Activated naive CD4-positive, alpha-beta T cell treated with anti-CD3 and anti-CD28 coated beads, Interleukin-2, amount 50 U/mL, for 24 hours (primary cell): ENCODE measurements at regions not wholly inside any gene's neighbourhood (a gene's known extent, or its start where the extent isn't known, plus 50 kb on each side); places are given as distances from the start of the nearest gene placed in this dataset.

Source experiments
- H3K27ac Mint-ChIP-seq: one replicate; pipeline ENCODE4 v1.8.0; 2021; ENCODE audit warnings: mild to moderate bottlenecking, mixed read lengths
- H3K27me3 Mint-ChIP-seq: one replicate; pipeline ENCODE4 v1.8.0; 2021; ENCODE audit warnings: mixed read lengths
- H3K36me3 Mint-ChIP-seq: one replicate; pipeline ENCODE4 v1.8.0; 2021; ENCODE audit warnings: mixed read lengths
- H3K4me1 Mint-ChIP-seq: one replicate; pipeline ENCODE4 v1.8.0; 2021; ENCODE audit warnings: mixed read lengths
- H3K4me3 Mint-ChIP-seq: one replicate; pipeline ENCODE4 v1.8.0; 2021; ENCODE audit warnings: mild to moderate bottlenecking, mixed read lengths
- H3K9me3 Mint-ChIP-seq: one replicate; pipeline ENCODE4 v1.8.0; 2021; ENCODE audit warnings: mixed read lengths

DNA sequence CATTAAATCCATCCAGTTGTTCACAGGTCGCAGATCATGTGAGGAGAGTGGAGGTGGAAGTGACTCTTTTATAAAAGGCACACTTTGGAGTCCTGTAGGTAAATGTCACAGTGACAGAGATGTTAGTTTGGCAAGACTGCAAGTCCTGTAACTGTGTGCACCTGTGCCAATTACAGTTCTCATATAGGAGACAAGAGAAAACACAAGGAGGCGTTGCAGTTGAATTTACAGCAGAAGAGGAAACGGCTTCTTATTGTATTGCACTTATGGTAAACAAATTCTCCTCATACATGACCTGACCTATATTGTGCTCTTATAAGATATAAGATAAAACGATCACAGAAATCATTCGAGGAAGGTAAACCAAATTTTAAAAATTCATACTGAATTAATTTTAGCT, 732.8 kb upstream of the SLC10A2 start:
- H3K27me3 Mint-ChIP-seq: no peaks in the 10 kb centered on the region
- no peaks in the 10 kb centered on the region for H3K36me3 Mint-ChIP-seq
- no peaks in the 10 kb centered on the region for H3K9me3 Mint-ChIP-seq

GRCh38 chr13:103795892-103796478, 729.8 kb upstream of the SLC10A2 start:
- no peak overlapping the region for H3K27ac Mint-ChIP-seq
- no peak overlapping the region for H3K4me3 Mint-ChIP-seq
- no peaks in the 10 kb centered on the region for H3K9me3 Mint-ChIP-seq
- no peaks in the 10 kb centered on the region for H3K36me3 Mint-ChIP-seq
- no peaks in the 10 kb centered on the region for H3K27me3 Mint-ChIP-seq
- no peaks in the 10 kb centered on the region for H3K4me1 Mint-ChIP-seq

More for the DNA sequence above, 732.8 kb upstream of the SLC10A2 start:
- Mint-ChIP-seq H3K27ac (no peak overlapping the region), H3K4me1 (no peaks in the 10 kb centered on the region), H3K4me3 (no peak overlapping the region)

DNA sequence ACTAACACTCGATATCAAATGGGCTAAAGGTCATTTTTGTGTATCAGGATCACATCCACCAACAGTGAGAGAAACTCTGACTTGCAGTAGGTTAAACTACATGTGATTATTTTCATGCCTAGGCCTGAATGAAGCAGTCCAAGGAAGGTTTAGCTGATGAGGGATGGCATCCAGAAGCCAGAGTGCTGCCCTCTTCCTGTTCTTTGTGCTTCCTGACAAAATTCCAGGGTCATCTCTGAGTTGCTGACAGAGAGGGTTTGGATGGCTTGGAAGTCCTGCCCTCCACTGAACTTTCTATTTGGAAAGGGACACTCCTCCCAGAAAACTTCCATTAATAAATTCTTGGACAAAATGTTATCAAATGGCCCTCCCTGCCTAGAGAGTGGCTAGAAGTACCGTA, 728.3 kb upstream of the SLC10A2 start:
- H3K27ac Mint-ChIP-seq: no peak overlapping the region
- no peaks in the 10 kb centered on the region for H3K27me3 Mint-ChIP-seq
- H3K4me3 Mint-ChIP-seq: no peak overlapping the region
- H3K4me1 Mint-ChIP-seq: no peaks in the 10 kb centered on the region
- H3K36me3 Mint-ChIP-seq: no peaks in the 10 kb centered on the region
- H3K9me3 Mint-ChIP-seq: no peaks in the 10 kb centered on the region

DNA sequence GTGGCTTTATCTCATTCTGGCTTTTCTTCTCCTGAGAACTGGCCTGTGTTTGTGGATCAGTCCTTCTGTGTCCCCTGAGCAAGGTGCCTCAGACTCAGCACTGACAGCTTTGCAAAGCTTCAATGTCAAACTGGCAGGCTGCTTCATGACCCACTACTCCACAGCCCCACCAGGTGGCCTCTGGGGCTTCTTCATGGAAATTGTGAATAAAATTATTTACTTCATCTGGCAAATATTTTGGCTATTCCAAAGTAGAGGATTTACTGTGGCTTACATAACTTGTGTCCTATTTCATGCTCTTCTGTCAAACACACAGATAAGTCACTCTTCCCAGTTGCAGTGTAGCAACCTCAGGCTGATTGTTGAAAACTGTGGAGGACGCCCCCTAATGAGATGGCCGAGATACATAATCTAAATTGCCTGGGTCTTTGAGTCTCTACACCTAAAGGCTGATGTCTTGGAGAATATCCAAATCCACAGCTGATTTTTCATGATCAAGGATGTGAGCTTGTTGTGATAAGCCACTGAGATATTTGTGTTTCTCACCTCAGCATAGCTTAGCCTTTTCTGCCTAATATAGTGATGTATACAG, 721.9 kb upstream of the SLC10A2 start:
- no peaks in the 10 kb centered on the region for H3K27me3 Mint-ChIP-seq
- H3K9me3 Mint-ChIP-seq: no peaks in the 10 kb centered on the region

GRCh38 chr13:103772576-103772975, 706.4 kb upstream of the SLC10A2 start:
- no peak overlapping the region for H3K4me3 Mint-ChIP-seq
- no peaks in the 10 kb centered on the region for H3K4me1 Mint-ChIP-seq
- H3K27ac Mint-ChIP-seq: no peak overlapping the region
- no peaks in the 10 kb centered on the region for H3K36me3 Mint-ChIP-seq
- no peaks in the 10 kb centered on the region for H3K27me3 Mint-ChIP-seq
- H3K9me3 Mint-ChIP-seq: peaks cover 9% of the 10 kb centered on the region

More for the DNA sequence above, 721.9 kb upstream of the SLC10A2 start:
- no peaks in the 10 kb centered on the region for H3K36me3 Mint-ChIP-seq
- no peak overlapping the region for H3K4me3 Mint-ChIP-seq
- no peaks in the 10 kb centered on the region for H3K4me1 Mint-ChIP-seq
- H3K27ac Mint-ChIP-seq: no peak overlapping the region

DNA sequence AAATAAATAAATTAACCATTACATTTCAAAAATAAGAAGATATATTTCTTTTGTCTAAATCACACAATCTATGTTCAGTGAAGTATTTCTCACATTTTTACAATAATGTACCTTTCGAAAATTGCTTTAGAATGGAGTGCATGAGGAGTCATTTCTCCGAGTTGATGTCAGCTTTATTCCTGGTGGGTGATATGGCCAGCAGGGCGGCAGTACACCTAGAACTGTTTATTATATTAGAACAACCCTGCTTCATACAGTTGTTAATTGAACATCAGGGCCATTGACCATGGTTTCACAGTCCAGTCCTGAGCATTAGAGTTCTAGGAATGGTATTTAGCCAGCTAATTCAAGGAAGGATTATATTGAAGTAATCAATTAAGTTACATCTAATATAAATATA, 696.3 kb upstream of the SLC10A2 start:
- no peaks in the 10 kb centered on the region for H3K27me3 Mint-ChIP-seq
- H3K4me3 Mint-ChIP-seq: no peak overlapping the region
- H3K36me3 Mint-ChIP-seq: no peaks in the 10 kb centered on the region
- no peaks in the 10 kb centered on the region for H3K4me1 Mint-ChIP-seq
- no peaks in the 10 kb centered on the region for H3K9me3 Mint-ChIP-seq
- no peak overlapping the region for H3K27ac Mint-ChIP-seq

- Mint-ChIP-seq H3K4me3 (no peak overlapping the region), H3K36me3 (no peaks in the 10 kb centered on the region), H3K27me3 (no peaks in the 10 kb centered on the region), H3K27ac (no peak overlapping the region), H3K4me1 (no peaks in the 10 kb centered on the region), H3K9me3 (no peaks in the 10 kb centered on the region)
These were observed 693.1 kb upstream of the SLC10A2 start for GRCh38 chr13:103759361-103759760.

GRCh38 chr13:103758222-103758621, 692.0 kb upstream of the SLC10A2 start:
- H3K27ac Mint-ChIP-seq: no peak overlapping the region
- H3K4me1 Mint-ChIP-seq: no peaks in the 10 kb centered on the region
- no peaks in the 10 kb centered on the region for H3K36me3 Mint-ChIP-seq
- no peaks in the 10 kb centered on the region for H3K27me3 Mint-ChIP-seq
- no peak overlapping the region for H3K4me3 Mint-ChIP-seq
- H3K9me3 Mint-ChIP-seq: no peaks in the 10 kb centered on the region

- Mint-ChIP-seq H3K4me3 (no peak overlapping the region), H3K4me1 (no peaks in the 10 kb centered on the region), H3K27me3 (no peaks in the 10 kb centered on the region), H3K9me3 (no peaks in the 10 kb centered on the region), H3K36me3 (no peaks in the 10 kb centered on the region), H3K27ac (no peak overlapping the region)
These were observed 691.1 kb upstream of the SLC10A2 start for GRCh38 chr13:103757361-103757760.

- Mint-ChIP-seq H3K9me3 (no peaks in the 10 kb centered on the region), H3K4me3 (no peak overlapping the region), H3K27ac (no peak overlapping the region), H3K36me3 (no peaks in the 10 kb centered on the region), H3K4me1 (no peaks in the 10 kb centered on the region), H3K27me3 (no peaks in the 10 kb centered on the region)
These were observed 688.6 kb upstream of the SLC10A2 start for GRCh38 chr13:103754783-103755182.

DNA sequence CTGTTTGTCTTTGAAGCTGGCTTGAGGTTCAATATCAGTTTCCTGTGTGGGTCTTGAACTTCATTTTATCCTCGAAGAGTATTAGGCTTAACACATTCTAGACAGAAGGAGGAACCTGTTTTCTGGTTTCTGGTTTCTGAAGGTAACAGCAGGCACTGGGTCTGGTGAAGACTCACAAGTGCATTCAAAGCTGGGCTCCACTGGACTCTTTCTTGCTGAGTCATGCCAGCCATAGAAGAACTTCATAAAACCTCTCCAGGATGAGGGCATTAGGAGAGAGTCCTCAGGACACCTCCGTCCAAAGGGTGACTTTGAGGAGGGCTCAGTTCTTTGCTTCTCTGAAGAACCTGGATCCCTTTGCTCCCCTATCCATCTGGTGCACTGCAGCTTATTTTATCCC, 668.6 kb upstream of the SLC10A2 start:
- H3K36me3 Mint-ChIP-seq: no peaks in the 10 kb centered on the region
- no peaks in the 10 kb centered on the region for H3K27me3 Mint-ChIP-seq
- H3K27ac Mint-ChIP-seq: no peak overlapping the region
- no peaks in the 10 kb centered on the region for H3K4me1 Mint-ChIP-seq
- no peak overlapping the region for H3K4me3 Mint-ChIP-seq
- H3K9me3 Mint-ChIP-seq: peaks cover 4% of the 10 kb centered on the region

DNA sequence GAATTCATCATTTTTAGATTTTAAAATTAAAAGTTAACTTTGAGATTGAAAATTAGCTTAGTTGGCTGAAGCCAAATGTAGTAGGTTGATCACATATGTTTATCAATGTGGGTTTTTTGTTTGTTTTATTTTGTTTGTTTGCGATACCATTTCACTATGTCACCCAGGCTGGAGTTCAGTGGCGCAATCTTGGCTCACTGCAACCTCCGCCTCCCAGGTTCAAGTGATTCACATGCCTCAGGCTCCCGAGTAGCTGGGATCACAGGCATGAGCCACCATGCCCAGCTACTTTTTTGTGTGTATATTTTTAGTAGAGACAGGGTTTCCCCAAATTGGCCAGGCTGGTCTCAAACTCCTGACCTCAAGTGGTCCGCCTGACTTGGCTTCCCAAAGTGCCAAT, 665.7 kb upstream of the SLC10A2 start:
- Mint-ChIP-seq H3K4me3 (no peak overlapping the region), H3K27me3 (no peaks in the 10 kb centered on the region), H3K9me3 (peaks cover 4% of the 10 kb centered on the region), H3K36me3 (no peaks in the 10 kb centered on the region), H3K4me1 (no peaks in the 10 kb centered on the region), H3K27ac (no peak overlapping the region)

GRCh38 chr13:103730407-103730806, 664.2 kb upstream of the SLC10A2 start:
- Mint-ChIP-seq H3K4me3 (no peak overlapping the region), H3K27me3 (no peaks in the 10 kb centered on the region), H3K27ac (no peak overlapping the region), H3K9me3 (no peaks in the 10 kb centered on the region), H3K36me3 (no peaks in the 10 kb centered on the region), H3K4me1 (no peaks in the 10 kb centered on the region)

DNA sequence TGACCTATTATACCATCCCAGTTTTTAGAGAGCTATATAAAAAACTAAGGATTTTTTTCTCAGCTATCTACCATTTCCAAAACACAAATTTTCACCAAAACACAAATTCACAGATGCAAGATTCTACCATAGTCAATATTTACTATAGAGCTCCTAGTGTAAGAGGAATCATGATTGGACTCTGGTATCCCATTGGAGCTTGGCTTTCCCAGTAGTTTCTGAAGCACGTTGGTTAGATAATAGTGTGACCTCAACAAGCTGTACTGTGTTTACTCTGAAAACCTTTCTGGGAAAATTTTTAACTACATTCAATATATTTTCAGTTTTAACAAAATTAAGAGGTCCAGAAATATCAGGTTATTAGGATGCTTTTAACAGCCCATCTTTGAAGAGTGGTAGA, 660.6 kb upstream of the SLC10A2 start:
- Mint-ChIP-seq H3K4me1 (no peaks in the 10 kb centered on the region), H3K4me3 (no peak overlapping the region), H3K27me3 (no peaks in the 10 kb centered on the region), H3K36me3 (no peaks in the 10 kb centered on the region), H3K27ac (no peak overlapping the region), H3K9me3 (peaks cover 5% of the 10 kb centered on the region)

DNA sequence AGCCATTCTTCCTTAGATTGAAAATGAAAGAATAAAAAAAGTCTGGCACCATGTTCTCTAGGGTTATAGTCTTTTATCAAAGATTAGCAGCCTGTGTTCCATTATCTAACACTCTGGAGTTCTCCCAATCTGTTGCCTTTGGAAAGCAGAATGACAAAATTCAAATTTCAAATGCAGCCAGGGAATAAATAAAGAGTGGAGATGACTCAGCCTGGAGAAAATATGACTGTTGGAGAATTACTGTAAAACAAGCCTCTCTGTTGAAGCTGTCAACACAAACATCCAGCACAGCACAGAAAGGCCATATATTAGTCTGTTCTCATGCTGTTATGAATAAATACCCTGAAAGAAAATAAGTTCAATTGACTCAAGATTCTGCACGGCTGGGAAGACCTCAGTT, 650.5 kb upstream of the SLC10A2 start:
- H3K27ac Mint-ChIP-seq: no peak overlapping the region
- no peak overlapping the region for H3K4me3 Mint-ChIP-seq
- no peaks in the 10 kb centered on the region for H3K36me3 Mint-ChIP-seq
- peaks cover 5% of the 10 kb centered on the region for H3K9me3 Mint-ChIP-seq
- H3K4me1 Mint-ChIP-seq: no peaks in the 10 kb centered on the region
- H3K27me3 Mint-ChIP-seq: no peaks in the 10 kb centered on the region

- Mint-ChIP-seq H3K4me1 (no peaks in the 10 kb centered on the region), H3K36me3 (no peaks in the 10 kb centered on the region), H3K27ac (no peak overlapping the region), H3K9me3 (peaks cover 5% of the 10 kb centered on the region), H3K4me3 (no peak overlapping the region), H3K27me3 (no peaks in the 10 kb centered on the region)
These were observed 649.1 kb upstream of the SLC10A2 start for GRCh38 chr13:103715335-103715734.

- Mint-ChIP-seq H3K4me1 (no peaks in the 10 kb centered on the region), H3K4me3 (no peak overlapping the region), H3K9me3 (peaks cover 4% of the 10 kb centered on the region), H3K27ac (no peak overlapping the region), H3K36me3 (no peaks in the 10 kb centered on the region), H3K27me3 (no peaks in the 10 kb centered on the region)
These were observed 637.0 kb upstream of the SLC10A2 start for GRCh38 chr13:103703246-103703645.
